H9 (cell line): ENCODE measurements at regions not wholly inside any gene's neighbourhood (a gene's known extent, or its start where the extent isn't known, plus 50 kb on each side); places are given as distances from the start of the nearest gene placed in this dataset.

Experiments used
- DNase-seq: peaks from one replicate; pipeline ENCODE4 v3.0.0-alpha.2; 2017
- H2AFZ ChIP-seq: one replicate; pipeline ENCODE4 v1.6.1; 2013; ENCODE audit warnings: mild to moderate bottlenecking, low read length, control low read depth, moderate library complexity
- H2AK5ac ChIP-seq: 2 replicates; pipeline ENCODE4 v1.6.1; 2013; ENCODE audit warnings: low read length, control low read depth, mixed read lengths; ENCODE audit not compliant: insufficient read length
- H2BK120ac ChIP-seq: one replicate; pipeline ENCODE4 v1.6.1; 2013; ENCODE audit warnings: low read depth, mild to moderate bottlenecking, low read length, control low read depth, inconsistent platforms; ENCODE audit not compliant: poor library complexity, severe bottlenecking
- H2BK12ac ChIP-seq: 2 replicates; pipeline ENCODE4 v1.6.1; 2013; ENCODE audit warnings: low read length, control low read depth, mixed read lengths, low read depth; ENCODE audit not compliant: insufficient read length
- H2BK15ac ChIP-seq: 2 replicates; pipeline ENCODE4 v1.6.1; 2013; ENCODE audit warnings: low read depth, low read length, control low read depth
- H2BK20ac ChIP-seq: one replicate; pipeline ENCODE4 v1.6.1; 2013; ENCODE audit warnings: low read depth, mild to moderate bottlenecking, low read length, control low read depth, inconsistent platforms; ENCODE audit not compliant: poor library complexity, severe bottlenecking
- H2BK5ac ChIP-seq: 2 replicates; pipeline ENCODE4 v1.6.1; 2013; ENCODE audit warnings: low read length, control low read depth, mixed read lengths; ENCODE audit not compliant: insufficient read length
- H3K14ac ChIP-seq: 2 replicates; pipeline ENCODE4 v1.6.1; 2013; ENCODE audit warnings: low read length, control low read depth; ENCODE audit not compliant: insufficient read depth
- H3K18ac ChIP-seq: 2 replicates; pipeline ENCODE4 v1.6.1; 2013; ENCODE audit warnings: low read depth, mild to moderate bottlenecking, mixed read lengths, low read length, control low read depth; ENCODE audit not compliant: insufficient read length
- H3K23ac ChIP-seq: 2 replicates; pipeline ENCODE4 v1.6.1; 2013; ENCODE audit warnings: low read length, control low read depth, mixed read lengths, low read depth; ENCODE audit not compliant: insufficient read length
- H3K23me2 ChIP-seq: 2 replicates; pipeline ENCODE4 v1.6.1; 2013; ENCODE audit warnings: low read depth, mild to moderate bottlenecking, mixed read lengths, low read length, control low read depth; ENCODE audit not compliant: insufficient read length, poor library complexity, severe bottlenecking
- H3K27ac ChIP-seq: 2 replicates; pipeline ENCODE4 v1.5.1; 2013; ENCODE audit warnings: low read length, control low read depth, mixed read lengths, low read depth; ENCODE audit not compliant: insufficient read length
- H3K27me3 ChIP-seq: 2 replicates; pipeline ENCODE4 v1.6.1; 2013; ENCODE audit warnings: low read length, control low read depth, inconsistent platforms; ENCODE audit not compliant: insufficient read depth
- H3K4ac ChIP-seq: 2 replicates; pipeline ENCODE4 v1.6.1; 2013; ENCODE audit warnings: low read depth, mild to moderate bottlenecking, control low read depth, inconsistent platforms, low read length, moderate library complexity
- H3K4me1 ChIP-seq: 2 replicates; pipeline ENCODE4 v1.6.1; 2013; ENCODE audit warnings: low read length, control low read depth, inconsistent platforms; ENCODE audit not compliant: insufficient read depth
- H3K4me2 ChIP-seq: 2 replicates; pipeline ENCODE4 v1.6.1; 2013; ENCODE audit warnings: low read length, control low read depth, mixed read lengths; ENCODE audit not compliant: insufficient read length, insufficient read depth
- H3K56ac ChIP-seq: 2 replicates; pipeline ENCODE4 v1.6.1; 2013; ENCODE audit warnings: low read depth, mild to moderate bottlenecking, mixed read lengths, low read length, control low read depth; ENCODE audit not compliant: insufficient read length
- H3K79me1 ChIP-seq: 2 replicates; pipeline ENCODE4 v1.6.1; 2013; ENCODE audit warnings: low read depth, mild to moderate bottlenecking, moderate library complexity, low read length, control low read depth, inconsistent platforms; ENCODE audit not compliant: insufficient read depth, poor library complexity, severe bottlenecking
- H3K79me2 ChIP-seq: 2 replicates; pipeline ENCODE4 v1.6.1; 2013; ENCODE audit warnings: low read length, control low read depth, inconsistent platforms; ENCODE audit not compliant: insufficient read depth
- H3K9ac ChIP-seq: 2 replicates; pipeline ENCODE4 v1.6.1; 2013; ENCODE audit warnings: low read length, control low read depth, mixed read lengths; ENCODE audit not compliant: insufficient read length; ENCODE audit errors: extremely low read depth
- H3K9me3 ChIP-seq: one replicate; pipeline ENCODE4 v1.6.1; 2013; ENCODE audit warnings: low read depth, low read length, inconsistent platforms; ENCODE audit not compliant: control insufficient read depth
- H3T11ph ChIP-seq: one replicate; pipeline ENCODE4 v1.6.1; 2013; ENCODE audit warnings: mild to moderate bottlenecking, low read length, control low read depth, inconsistent platforms
- H4K20me1 ChIP-seq: one replicate; pipeline ENCODE4 v1.6.1; 2013; ENCODE audit not compliant: control insufficient read depth, insufficient read length, insufficient read depth
- H4K5ac ChIP-seq: 2 replicates; pipeline ENCODE4 v1.6.1; 2013; ENCODE audit warnings: low read depth, mild to moderate bottlenecking, mixed read lengths, low read length, control low read depth; ENCODE audit not compliant: insufficient read length
- H4K8ac ChIP-seq: replicated peaks from 2 replicates; pipeline ENCODE4 v1.6.1; 2013; ENCODE audit warnings: low read length, control low read depth, mixed read lengths, low read depth; ENCODE audit not compliant: insufficient read length
- H4K91ac ChIP-seq: 2 replicates; pipeline ENCODE4 v1.6.1; 2013; ENCODE audit warnings: low read depth, mild to moderate bottlenecking, moderate library complexity, mixed read lengths, low read length, control low read depth; ENCODE audit not compliant: insufficient read length
- H3K27ac Mint-ChIP-seq, 3 experiments: 2 replicates in 2 of 3; 3 replicates in 1 of 3; pipeline ENCODE4 v1.8.0; 2020 to 2021; ENCODE audit warnings: mixed read lengths in 3 of 3, mild to moderate bottlenecking in 1 of 3, moderate library complexity in 1 of 3
- H3K27me3 Mint-ChIP-seq: 2 replicates; pipeline ENCODE4 v1.8.0; 2021; ENCODE audit warnings: low read depth, mild to moderate bottlenecking, moderate library complexity, mixed read lengths
- H3K36me3 Mint-ChIP-seq, 3 experiments: 2 replicates in 2 of 3; 3 replicates in 1 of 3; pipeline ENCODE4 v1.8.0; 2020 to 2021; ENCODE audit warnings: low read depth in 3 of 3, mixed read lengths in 3 of 3; ENCODE audit not compliant: insufficient read depth in 1 of 3
- H3K4me1 Mint-ChIP-seq, 2 experiments: 2 replicates each; pipeline ENCODE4 v1.8.0; 2020; ENCODE audit warnings: mixed read lengths in 2 of 2
- H3K4me3 Mint-ChIP-seq, 2 experiments: 2 replicates in 1 of 2; 3 replicates in 1 of 2; pipeline ENCODE4 v1.8.0; 2020 to 2021; ENCODE audit warnings: mild to moderate bottlenecking in 2 of 2, mixed read lengths in 2 of 2, moderate library complexity in 1 of 2
- H3K9me3 Mint-ChIP-seq, 2 experiments: 2 replicates in 1 of 2; 3 replicates in 1 of 2; pipeline ENCODE4 v1.8.0; 2020; ENCODE audit warnings: mild to moderate bottlenecking in 2 of 2, mixed read lengths in 2 of 2, moderate library complexity in 1 of 2
- CTCF ChIP-seq: fragments of 200-600 bp; sonication (generic); conservative IDR thresholded peaks from 3 replicates; pipeline ENCODE4 v1.8.0; 2021; ENCODE audit warnings: antibody characterized with exemption, mild to moderate bottlenecking
- WGBS: extraction: QIAGEN DNeasy Blood & Tissue Kit; methylation state at CpG from one replicate; pipeline ENCODE4 v1.1.7; 2013; ENCODE audit warnings: missing lambda C conversion rate, low lambda C conversion rate, mixed read lengths; ENCODE audit not compliant: insufficient read length; ENCODE audit errors: extremely low coverage; 5-methylcytosine and 5-hydroxymethylcytosine counted together

- Histone ChIP-seq H4K20me1 (no peaks in the 10 kb centered on the region), H3K14ac (no peak overlapping the region), H3K4me1 (peaks cover 2% of the 10 kb centered on the region; the same call in 1 of the 2 replicates), H3K23me2 (peaks cover 8% of the 10 kb centered on the region), H3T11ph (no peak overlapping the region), H2BK20ac (no peak overlapping the region), H3K23ac (no peak overlapping the region), H3K79me2 (no peaks in the 10 kb centered on the region), H2BK120ac (no peak overlapping the region), H3K9me3 (no peaks in the 10 kb centered on the region), H3K56ac (no peak overlapping the region), H2AFZ (no peak overlapping the region), H3K4me2 (peak overlapping the region; percentile 59), H3K79me1 (no peaks in the 10 kb centered on the region), H4K8ac (no peak overlapping the region), H3K9ac (no peak overlapping the region), H3K18ac (no peak overlapping the region), H3K27ac (no peak overlapping the region), H4K5ac (no peak overlapping the region), H2BK12ac (no peak overlapping the region), H2BK5ac (no peak overlapping the region), H3K27me3 (peaks cover 6% of the 10 kb centered on the region; the same call in 1 of the 2 replicates), H4K91ac (no peak overlapping the region), H3K4ac (no peak overlapping the region), H2AK5ac (no peak overlapping the region), H2BK15ac (no peak overlapping the region)
- Mint-ChIP-seq H3K4me3 (no peak overlapping the region), H3K36me3 (no peaks in the 10 kb centered on the region), H3K27me3 (peaks cover 8% of the 10 kb centered on the region), H3K9me3 (no peaks in the 10 kb centered on the region), H3K4me1 (peaks cover 0 to 2% of the 10 kb centered on the region in 2 experiments; a peak in 3 of 4 replicates), H3K27ac (no peak overlapping the region)
- no peak for DNase-seq
- TF ChIP-seq CTCF = no peak
- WGBS = no CpG with 5 or more reads among the region's 9 CpGs
Measured at GRCh38 chr3:117995842-117996437, 1038.7 kb downstream of the IGSF11 start.
